Bronchial epithelial cell (primary cell): ENCODE measurements at regions not wholly inside any gene's neighbourhood (a gene's known extent, or its start where the extent isn't known, plus 50 kb on each side); places are given as distances from the start of the nearest gene placed in this dataset.

Source experiments
- DNase-seq: peaks from one replicate; pipeline ENCODE4 v3.0.0-alpha.2; 2010; ENCODE audit warnings: low read depth
- FAIRE-seq: peaks from 2 replicates; lab custom pipeline; 2011; peaks lifted over from hg19 to GRCh38; lab: Jason Lieb, UNC
- H3K27me3 ChIP-seq: 2 replicates; pipeline ENCODE4 v1.5.1; 2011; ENCODE audit warnings: low read length; ENCODE audit not compliant: control insufficient read depth, insufficient read depth
- H3K36me3 ChIP-seq: 2 replicates; pipeline ENCODE4 v1.5.1; 2011; ENCODE audit warnings: low read length; ENCODE audit not compliant: control insufficient read depth, insufficient read depth
- H3K4me3 ChIP-seq: 2 replicates; pipeline ENCODE4 v1.5.1; 2011; ENCODE audit warnings: mild to moderate bottlenecking, low read depth, low read length, control low read depth
- TF ChIP-seq, protein P1 (sequence below): IDR thresholded peaks from 2 replicates; pipeline ENCODE4 v1.5.1; 2011; ENCODE audit warnings: mild to moderate bottlenecking, moderate library complexity, low read length, control low read depth, inconsistent platforms; ENCODE audit not compliant: insufficient read depth, severe bottlenecking

- Histone ChIP-seq H3K36me3 (no peaks in the 10 kb centered on the region), H3K27me3 (no peaks in the 10 kb centered on the region), H3K4me3 (no peak overlapping the region)
- TF ChIP-seq, protein P1, sequence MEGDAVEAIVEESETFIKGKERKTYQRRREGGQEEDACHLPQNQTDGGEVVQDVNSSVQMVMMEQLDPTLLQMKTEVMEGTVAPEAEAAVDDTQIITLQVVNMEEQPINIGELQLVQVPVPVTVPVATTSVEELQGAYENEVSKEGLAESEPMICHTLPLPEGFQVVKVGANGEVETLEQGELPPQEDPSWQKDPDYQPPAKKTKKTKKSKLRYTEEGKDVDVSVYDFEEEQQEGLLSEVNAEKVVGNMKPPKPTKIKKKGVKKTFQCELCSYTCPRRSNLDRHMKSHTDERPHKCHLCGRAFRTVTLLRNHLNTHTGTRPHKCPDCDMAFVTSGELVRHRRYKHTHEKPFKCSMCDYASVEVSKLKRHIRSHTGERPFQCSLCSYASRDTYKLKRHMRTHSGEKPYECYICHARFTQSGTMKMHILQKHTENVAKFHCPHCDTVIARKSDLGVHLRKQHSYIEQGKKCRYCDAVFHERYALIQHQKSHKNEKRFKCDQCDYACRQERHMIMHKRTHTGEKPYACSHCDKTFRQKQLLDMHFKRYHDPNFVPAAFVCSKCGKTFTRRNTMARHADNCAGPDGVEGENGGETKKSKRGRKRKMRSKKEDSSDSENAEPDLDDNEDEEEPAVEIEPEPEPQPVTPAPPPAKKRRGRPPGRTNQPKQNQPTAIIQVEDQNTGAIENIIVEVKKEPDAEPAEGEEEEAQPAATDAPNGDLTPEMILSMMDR = peak; percentile 93
- DNase-seq (peak; percentile 43), FAIRE-seq (no peak)
Observed at GRCh38 chr16:51762081-51762996, 611.3 kb upstream of the SALL1 start.

GRCh38 chr16:51761001-51761400 is 609.9 kb upstream of the SALL1 start:
- FAIRE-seq (no peak), DNase-seq (no peak)
- Histone ChIP-seq H3K36me3 (no peaks in the 10 kb centered on the region), H3K4me3 (no peak overlapping the region), H3K27me3 (no peaks in the 10 kb centered on the region)
- TF ChIP-seq, protein P1 = no peak

DNA sequence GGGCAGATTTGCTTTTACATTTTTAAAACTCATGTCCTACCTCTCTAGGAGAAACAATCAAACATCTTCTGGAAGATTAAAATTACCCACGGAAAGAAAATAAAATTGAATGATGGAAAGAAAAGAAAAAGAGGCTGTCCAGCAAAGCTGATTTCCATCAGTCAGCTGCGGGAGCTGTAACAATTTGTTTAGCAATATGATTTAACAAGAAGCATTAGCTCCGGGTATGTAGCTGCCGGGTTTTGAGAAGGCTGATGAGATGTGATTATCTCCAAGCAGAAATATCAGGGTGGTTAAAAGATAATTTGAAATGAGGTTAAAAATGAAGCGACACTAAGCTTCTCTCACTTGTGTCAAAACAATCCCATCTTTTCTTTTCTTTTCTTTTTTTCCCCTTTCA is 608.9 kb upstream of the SALL1 start:
- TF ChIP-seq, protein P1 = no peak

DNA sequence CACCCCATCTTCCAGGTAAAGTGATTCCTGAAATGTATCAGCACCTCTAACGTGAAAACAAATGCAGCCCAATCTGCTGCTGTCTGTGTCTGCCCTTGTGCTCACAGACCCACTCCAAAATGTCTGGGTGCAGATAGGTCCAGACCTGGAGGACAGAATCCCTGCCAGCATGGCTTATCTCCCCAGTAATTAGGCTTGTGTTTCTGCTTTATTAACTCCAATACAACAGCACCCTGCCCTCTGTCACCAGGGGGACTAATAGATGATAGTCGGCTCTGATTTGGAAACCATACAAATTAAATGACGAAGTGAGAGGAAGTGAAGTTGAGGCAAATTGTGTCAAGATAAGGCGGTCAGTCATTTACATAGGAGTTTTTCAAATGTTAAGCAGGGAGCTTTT is 608.3 kb upstream of the SALL1 start:
- TF ChIP-seq, protein P1 = no peak
- FAIRE-seq (no peak), DNase-seq (no peak)
- Histone ChIP-seq H3K4me3 (no peak overlapping the region), H3K27me3 (no peaks in the 10 kb centered on the region), H3K36me3 (no peaks in the 10 kb centered on the region)

More for the DNA sequence above, 608.9 kb upstream of the SALL1 start:
- FAIRE-seq = no peak
- DNase-seq = no peak
- no peaks in the 10 kb centered on the region for H3K36me3 ChIP-seq
- H3K4me3 ChIP-seq = no peak overlapping the region
- H3K27me3 ChIP-seq = no peaks in the 10 kb centered on the region

- DNase-seq = no peak
- no peak overlapping the region for H3K4me3 ChIP-seq
- no peak for FAIRE-seq
- no peaks in the 10 kb centered on the region for H3K36me3 ChIP-seq
- H3K27me3 ChIP-seq = no peaks in the 10 kb centered on the region
- TF ChIP-seq, protein P1 = no peak
Observed at GRCh38 chr16:51757921-51758479, 606.9 kb upstream of the SALL1 start.
